Thyroid gland (tissue), 4 donors: ENCODE measurements at regions not wholly inside any gene's neighbourhood (a gene's known extent, or its start where the extent isn't known, plus 50 kb on each side); places are given as distances from the start of the nearest gene placed in this dataset.

Experiments used
- CTCF ChIP-seq, 6 experiments: fragments of 200-600 bp in 3 of 6; fragments of 450-650 bp in 3 of 6; sonication (generic) in 3 of 6; IDR thresholded peaks; one replicate each; pipeline ENCODE4 v1.5.1; 2016 to 2019; ENCODE audit warnings: antibody characterized with exemption in 6 of 6, mild to moderate bottlenecking in 2 of 6, inconsistent platforms in 1 of 6, moderate library complexity in 1 of 6
- POLR2A ChIP-seq, 2 donors: fragments of 450-650 bp; IDR thresholded peaks; one replicate each; pipeline ENCODE4 v1.6.1; 2017; ENCODE audit warnings: antibody characterized with exemption in 2 of 2, mild to moderate bottlenecking in 2 of 2, moderate library complexity in 1 of 2

DNA sequence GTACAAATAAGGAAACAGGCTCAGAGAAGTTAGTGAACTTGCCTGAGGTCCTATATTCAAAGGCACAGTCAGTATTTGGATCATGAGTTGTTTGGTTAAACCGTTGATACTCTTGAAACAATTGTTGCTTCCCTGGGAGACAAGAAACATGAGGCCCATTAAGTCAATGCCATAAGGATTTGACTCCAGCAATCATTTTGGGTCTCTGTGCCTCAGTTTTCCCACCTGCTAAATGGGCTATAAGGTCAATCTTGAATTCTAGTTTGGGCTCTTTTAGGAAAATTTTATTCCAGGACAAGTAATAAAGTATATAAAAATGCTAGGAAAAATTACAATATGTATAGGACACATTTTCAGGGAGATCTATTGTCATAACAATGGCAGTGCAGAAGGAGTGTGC is 202.1 kb downstream of the TMEM26 start:
- TF ChIP-seq CTCF (IDR thresholded peaks at IDR 0.05) (no peak), POLR2A (IDR thresholded peaks at IDR 0.05) (no peak)
